HL-60/S4 treated with phorbol 12-myristate 13-acetate at 8.2 ng/mL for 4 days and 3 days (cell line): ENCODE measurements at regions not wholly inside any gene's neighbourhood (a gene's known extent, or its start where the extent isn't known, plus 50 kb on each side); places are given as distances from the start of the nearest gene placed in this dataset.

ENCODE experiments used
- in situ Hi-C: fragments of 300-500 bp; cut with MboI; formaldehyde crosslinking; loops from 2 replicates; pipeline ENCODE4 v1.15.0; 2022; ENCODE audit warnings: low sequenced_read_pairs

- in situ Hi-C loops = loop anchor here (25.0 kb wide), 1 partner anchor 241 kb away; no protein-coding TSS in a partner anchor
Observed at GRCh38 chr1:117753232-117753631, 147.4 kb downstream of the TENT5C start.

- in situ Hi-C loops = loop anchor here (25.0 kb wide), 1 partner anchor 241 kb away; no protein-coding TSS in a partner anchor
Observed at GRCh38 chr1:117753652-117754051, 147.8 kb downstream of the TENT5C start.

GRCh38 chr1:117754061-117754969 lies 148.5 kb downstream of the TENT5C start:
- in situ Hi-C loops = loop anchor here (25.0 kb wide), 1 partner anchor 242 kb away; no protein-coding TSS in a partner anchor

GRCh38 chr1:117757668-117758067 lies 151.8 kb downstream of the TENT5C start:
- in situ Hi-C loops = loop anchor here (25.0 kb wide), 1 partner anchor 245 kb away; no protein-coding TSS in a partner anchor

GRCh38 chr1:117758444-117759316 lies 152.8 kb downstream of the TENT5C start:
- in situ Hi-C loops = loop anchor here (25.0 kb wide), 1 partner anchor 246 kb away; no protein-coding TSS in a partner anchor

GRCh38 chr1:117759535-117759934 lies 153.7 kb downstream of the TENT5C start:
- in situ Hi-C loops = loop anchor here (25.0 kb wide), 1 partner anchor 247 kb away; no protein-coding TSS in a partner anchor

GRCh38 chr1:117760069-117760468 lies 154.2 kb downstream of the TENT5C start:
- in situ Hi-C loops = loop anchor here (25.0 kb wide), 1 partner anchor 248 kb away; no protein-coding TSS in a partner anchor

- in situ Hi-C loops = loop anchor here (25.0 kb wide), 1 partner anchor 248 kb away; no protein-coding TSS in a partner anchor
Observed at GRCh38 chr1:117760485-117760884, 154.6 kb downstream of the TENT5C start.

GRCh38 chr1:117767756-117768155 lies 161.7 kb downstream of the GDAP2 start:
- in situ Hi-C loops = loop anchor here (25.0 kb wide), 1 partner anchor 255 kb away; no protein-coding TSS in a partner anchor

- in situ Hi-C loops = loop anchor here (25.0 kb wide), 1 partner anchor 259 kb away; no protein-coding TSS in a partner anchor
Observed at GRCh38 chr1:117770981-117771531, 158.4 kb downstream of the GDAP2 start.

- in situ Hi-C loops = no loop called here
Observed at GRCh38 chr1:117779364-117779763, 150.1 kb downstream of the GDAP2 start.

GRCh38 chr1:117780687-117781475 lies 148.5 kb downstream of the GDAP2 start:
- in situ Hi-C loops = no loop called here

GRCh38 chr1:117782056-117782455 lies 147.4 kb downstream of the GDAP2 start:
- in situ Hi-C loops = no loop called here

GRCh38 chr1:117783606-117784396 lies 145.6 kb downstream of the GDAP2 start:
- in situ Hi-C loops = no loop called here

GRCh38 chr1:117788014-117788413 lies 141.4 kb downstream of the GDAP2 start:
- in situ Hi-C loops = no loop called here

GRCh38 chr1:117793413-117793812 lies 136.0 kb downstream of the GDAP2 start:
- in situ Hi-C loops = no loop called here

- in situ Hi-C loops = no loop called here
Observed at GRCh38 chr1:117794073-117794472, 135.3 kb downstream of the GDAP2 start.

GRCh38 chr1:117795190-117795589 lies 134.2 kb downstream of the GDAP2 start:
- in situ Hi-C loops = no loop called here

- in situ Hi-C loops = no loop called here
Observed at GRCh38 chr1:117795792-117796191, 133.6 kb downstream of the GDAP2 start.
